H1 (cell line): ENCODE measurements at regions not wholly inside any gene's neighbourhood (a gene's known extent, or its start where the extent isn't known, plus 50 kb on each side); places are given as distances from the start of the nearest gene placed in this dataset.

Source experiments
- CTCF ChIA-PET: fragments of 300-600 bp; sonication (Branson Sonifier 250); formaldehyde crosslinking; loops from one replicate; lab custom pipeline; 2021; ENCODE audit not compliant: partially characterized antibody; lab: Charles Lee
- POLR2A ChIA-PET: fragments of 300-600 bp; sonication (Branson Sonifier 250); formaldehyde crosslinking; loops from one replicate; lab custom pipeline; 2021; ENCODE audit warnings: inconsistent platforms; ENCODE audit not compliant: partially characterized antibody; lab: Charles Lee
- DNase-seq, 2 experiments: peaks; one replicate each; pipeline versions ENCODE4 v3.0.0 to v3.0.0-alpha.2; 2010 to 2022; ENCODE audit warnings: low spot score in 2 of 2, low read depth in 1 of 2, mixed read lengths in 1 of 2
- FAIRE-seq: peaks from 2 replicates; lab custom pipeline; 2011; peaks lifted over from hg19 to GRCh38; lab: Jason Lieb, UNC
- H2AFZ ChIP-seq: 2 replicates; pipeline ENCODE4 v1.8.1; 2012; ENCODE audit warnings: low read length, inconsistent platforms
- H2AK5ac ChIP-seq: 2 replicates; pipeline ENCODE4 v1.6.1; 2013; ENCODE audit warnings: low read depth, low read length
- H2BK120ac ChIP-seq: replicated peaks from 2 replicates; pipeline ENCODE3; 2013; ENCODE audit warnings: low read depth, low read length, inconsistent platforms
- H2BK12ac ChIP-seq: 2 replicates; pipeline ENCODE4 v1.6.1; 2013; ENCODE audit warnings: low read depth, low read length
- H2BK15ac ChIP-seq: 2 replicates; pipeline ENCODE4 v1.6.1; 2013; ENCODE audit warnings: low read length
- H2BK20ac ChIP-seq: 2 replicates; pipeline ENCODE4 v1.6.1; 2013; ENCODE audit warnings: low read length
- H2BK5ac ChIP-seq: 2 replicates; pipeline ENCODE4 v1.6.1; 2013; ENCODE audit warnings: low read depth, low read length
- H3K14ac ChIP-seq: 2 replicates; pipeline ENCODE4 v1.6.1; 2013; ENCODE audit warnings: inconsistent platforms; ENCODE audit not compliant: insufficient read length
- H3K18ac ChIP-seq: 2 replicates; pipeline ENCODE4 v1.6.1; 2013; ENCODE audit warnings: low read length; ENCODE audit errors: extremely low read depth
- H3K23ac ChIP-seq: 2 replicates; pipeline ENCODE4 v1.6.1; 2013; ENCODE audit warnings: inconsistent platforms; ENCODE audit not compliant: insufficient read length
- H3K23me2 ChIP-seq: 2 replicates; pipeline ENCODE4 v1.6.1; 2013; ENCODE audit warnings: low read depth, low read length
- H3K27ac ChIP-seq: 2 replicates; pipeline ENCODE4 v1.6.1; 2011; ENCODE audit warnings: low read depth, low read length, inconsistent platforms
- H3K27me3 ChIP-seq, 4 experiments: replicated peaks in 1 of 4; 1 replicate in 1 of 4; 2 replicates in 3 of 4; pipeline versions ENCODE4 v1.6.1 to v1.8.1; 2011 to 2013; ENCODE audit warnings: low read length in 3 of 4, mild to moderate bottlenecking in 3 of 4, inconsistent platforms in 2 of 4, mixed read lengths in 2 of 4, moderate library complexity in 1 of 4; ENCODE audit not compliant: control insufficient read depth in 3 of 4, insufficient read depth in 3 of 4; ENCODE audit errors: extremely low read depth in 1 of 4
- H3K36me3 ChIP-seq, 4 experiments: 2 replicates each; pipeline versions ENCODE4 v1.6.1 to v1.8.1; 2011 to 2013; ENCODE audit warnings: mild to moderate bottlenecking in 4 of 4, low read length in 3 of 4, moderate library complexity in 2 of 4, control low read depth in 1 of 4, inconsistent platforms in 1 of 4; ENCODE audit not compliant: insufficient read depth in 4 of 4, control insufficient read depth in 2 of 4
- H3K4ac ChIP-seq: replicated peaks from 2 replicates; pipeline ENCODE3; 2013; ENCODE audit warnings: low read length, low read depth, mixed read lengths, inconsistent platforms; ENCODE audit not compliant: insufficient read length
- H3K4me1 ChIP-seq, 4 experiments: replicated peaks in 1 of 4; 1 replicate in 1 of 4; 2 replicates in 3 of 4; pipeline versions ENCODE4 v1.6.1 to v1.8.1; 2011 to 2013; ENCODE audit warnings: low read length in 3 of 4, inconsistent platforms in 2 of 4, mixed read lengths in 1 of 4; ENCODE audit not compliant: insufficient read depth in 4 of 4, control insufficient read depth in 3 of 4
- H3K4me2 ChIP-seq, 2 experiments: 2 replicates each; pipeline versions ENCODE4 v1.6.1 to v1.8.1; 2011 to 2013; ENCODE audit warnings: low read depth in 2 of 2, low read length in 2 of 2, control low read depth in 1 of 2, inconsistent platforms in 1 of 2, mild to moderate bottlenecking in 1 of 2; ENCODE audit not compliant: insufficient read depth in 1 of 2
- H3K4me3 ChIP-seq, 4 experiments: fragments of 200-600, 300-600 bp in 1 of 4; sonication (generic), shearing (Covaris generic), sonication (Bioruptor Twin) in 1 of 4; 2 replicates each; pipeline versions ENCODE4 v1.5.1 to v1.8.1; 2011 to 2016; ENCODE audit warnings: low read length in 4 of 4, low read depth in 3 of 4, control low read depth in 2 of 4, inconsistent platforms in 2 of 4, mild to moderate bottlenecking in 2 of 4, mixed read lengths in 1 of 4, moderate library complexity in 1 of 4; ENCODE audit not compliant: insufficient read depth in 2 of 4; ENCODE audit errors: extremely low read depth in 1 of 4
- H3K56ac ChIP-seq: replicated peaks from 2 replicates; pipeline ENCODE3; 2013; ENCODE audit warnings: low read depth, mild to moderate bottlenecking, mixed read lengths, low read length, inconsistent platforms; ENCODE audit not compliant: insufficient read length
- H3K79me1 ChIP-seq: 2 replicates; pipeline ENCODE4 v1.6.1; 2013; ENCODE audit warnings: low read depth, low read length, control low read depth
- H3K79me2 ChIP-seq, 2 experiments: 2 replicates each; pipeline versions ENCODE4 v1.6.1 to v1.8.1; 2012 to 2013; ENCODE audit warnings: low read length in 2 of 2, mild to moderate bottlenecking in 2 of 2, inconsistent platforms in 1 of 2; ENCODE audit not compliant: insufficient read depth in 2 of 2, control insufficient read depth in 1 of 2
- H3K9ac ChIP-seq, 4 experiments: replicated peaks in 1 of 4; 1 replicate in 1 of 4; 2 replicates in 3 of 4; pipeline versions ENCODE4 v1.6.1 to v1.8.1; 2011 to 2013; ENCODE audit warnings: low read depth in 3 of 4, low read length in 3 of 4, control low read depth in 2 of 4, mild to moderate bottlenecking in 2 of 4, moderate library complexity in 2 of 4, inconsistent platforms in 1 of 4; ENCODE audit errors: extremely low read depth in 1 of 4
- H3K9me3 ChIP-seq, 2 experiments: 2 replicates each; pipeline versions ENCODE4 v1.6.1 to v1.8.1; 2012 to 2013; ENCODE audit warnings: mild to moderate bottlenecking in 2 of 2, moderate library complexity in 2 of 2, control low read depth in 1 of 2, inconsistent platforms in 1 of 2, low read depth in 1 of 2, low read length in 1 of 2, mixed read lengths in 1 of 2; ENCODE audit not compliant: insufficient read depth in 2 of 2
- H4K20me1 ChIP-seq, 2 experiments: replicated peaks in 1 of 2; 2 replicates each; pipeline versions ENCODE3 to v1.8.1; 2011 to 2013; ENCODE audit warnings: inconsistent platforms in 2 of 2, low read length in 2 of 2, mild to moderate bottlenecking in 1 of 2; ENCODE audit not compliant: insufficient read depth in 2 of 2, control insufficient read depth in 1 of 2
- H4K5ac ChIP-seq: 2 replicates; pipeline ENCODE4 v1.6.1; 2013; ENCODE audit warnings: low read length, low read depth, mixed read lengths, inconsistent platforms; ENCODE audit not compliant: insufficient read length
- H4K8ac ChIP-seq: 2 replicates; pipeline ENCODE4 v1.8.0; 2013; ENCODE audit warnings: mild to moderate bottlenecking, moderate library complexity, low read length, inconsistent platforms; ENCODE audit not compliant: insufficient read depth; ENCODE audit errors: extremely low read depth
- H4K91ac ChIP-seq: replicated peaks from 2 replicates; pipeline ENCODE3; 2013; ENCODE audit warnings: low read length, mixed read lengths, inconsistent platforms; ENCODE audit not compliant: insufficient read length
- BACH1 ChIP-seq: IDR thresholded peaks from 2 replicates; pipeline ENCODE4 v1.6.1; 2012; ENCODE audit warnings: low read length, improper control_type of control experiment
- CBX8 ChIP-seq: fragments of 300-800, 300-1000 bp; sonication (generic); IDR thresholded peaks from 2 replicates; pipeline ENCODE4 v1.7.1; 2016; ENCODE audit warnings: low read depth, low read length, borderline replicate concordance
- GTF2F1 ChIP-seq: IDR thresholded peaks from 2 replicates; pipeline ENCODE4 v1.6.1; 2012; ENCODE audit warnings: low read depth, low read length, improper control_type of control experiment, borderline replicate concordance
- RFX5 ChIP-seq: IDR thresholded peaks from 2 replicates; pipeline ENCODE4 v1.6.1; 2011; ENCODE audit warnings: low read depth, low read length, improper control_type of control experiment, borderline replicate concordance
- SAP30 ChIP-seq: fragments of 300-600 bp; sonication (generic); IDR thresholded peaks from 2 replicates; pipeline ENCODE4 v1.7.1; 2012; ENCODE audit warnings: low read length, moderate library complexity, mild to moderate bottlenecking, inconsistent platforms; ENCODE audit not compliant: insufficient read depth, insufficient replicate concordance
- SP1 ChIP-seq: IDR thresholded peaks from 2 replicates; pipeline ENCODE4 v1.6.1; 2011; ENCODE audit warnings: low read depth, low read length
- SP2 ChIP-seq: IDR thresholded peaks from 2 replicates; pipeline ENCODE4 v1.6.1; 2012; ENCODE audit warnings: mild to moderate bottlenecking, low read length, inconsistent platforms
- TBP ChIP-seq: IDR thresholded peaks from 2 replicates; pipeline ENCODE4 v1.6.1; 2011; ENCODE audit warnings: low read depth, low read length, improper control_type of control experiment
- ZNF274 ChIP-seq: IDR thresholded peaks from 2 replicates; pipeline ENCODE4 v1.7.0; 2012; ENCODE audit warnings: low read length, borderline replicate concordance; ENCODE audit errors: extremely low read depth
- WGBS, 2 experiments: shearing (Covaris generic) in 1 of 2; methylation state at CpG; one replicate each; pipeline versions ENCODE4 v1.1.6 to v1.1.7; 2013 to 2015; ENCODE audit warnings: low lambda C conversion rate in 2 of 2, mixed read lengths in 2 of 2, inconsistent platforms in 1 of 2, low coverage in 1 of 2, missing lambda C conversion rate in 1 of 2; ENCODE audit not compliant: insufficient replicate concordance in 2 of 2, insufficient coverage in 1 of 2, insufficient read length in 1 of 2; ENCODE audit errors: extremely low coverage in 1 of 2, missing lambda C conversion rate in 1 of 2; 5-methylcytosine and 5-hydroxymethylcytosine counted together
- TF ChIP-seq, protein P1 (sequence below): IDR thresholded peaks from 2 replicates; pipeline ENCODE4 v1.6.1; 2012; ENCODE audit warnings: inconsistent platforms

DNA sequence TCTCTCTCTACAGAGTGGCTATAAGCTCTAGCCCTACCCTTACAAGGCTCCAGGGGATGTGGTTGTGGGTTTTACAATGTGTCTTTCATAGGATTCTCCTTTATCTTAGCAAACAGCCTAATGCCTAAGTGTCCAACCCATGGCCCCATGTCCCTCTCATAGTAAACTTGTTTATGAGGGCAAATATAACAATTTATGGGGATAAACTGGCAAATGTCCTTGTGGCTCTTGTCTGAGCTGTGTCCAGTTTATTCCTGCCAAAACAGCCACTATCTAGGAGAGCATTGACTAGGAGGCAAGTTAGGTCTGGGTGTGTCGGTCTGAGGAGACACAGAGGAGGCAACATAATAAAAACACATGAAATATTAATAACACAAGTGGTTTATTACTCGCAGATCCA is 335.1 kb downstream of the IZUMO3 start:
- Histone ChIP-seq H2BK120ac (no peak overlapping the region), H2BK20ac (no peak overlapping the region), H3K36me3 (no peaks in the 10 kb centered on the region), H3K79me1 (no peaks in the 10 kb centered on the region), H3K4me2 (no peak overlapping the region), H4K20me1 (no peaks in the 10 kb centered on the region), H3K27me3 (no peaks in the 10 kb centered on the region), H4K8ac (no peak overlapping the region), H2AFZ (no peak overlapping the region), H3K79me2 (no peaks in the 10 kb centered on the region), H4K5ac (no peak overlapping the region), H4K91ac (no peak overlapping the region), H3K4me3 (no peak overlapping the region), H3K18ac (no peak overlapping the region), H3K23me2 (no peaks in the 10 kb centered on the region), H3K9me3 (0 out of 4 replicates have a peak, but pooled peaks cover 0 to 3% of the 10 kb centered on the region in 2 experiments), H2AK5ac (no peak overlapping the region), H2BK15ac (no peak overlapping the region), H2BK5ac (no peak overlapping the region), H3K23ac (no peak overlapping the region), H3K56ac (no peak overlapping the region), H3K4ac (no peak overlapping the region), H3K27ac (no peak overlapping the region), H3K9ac (no peak overlapping the region), H3K14ac (no peak overlapping the region), H2BK12ac (no peak overlapping the region), H3K4me1 (no peaks in the 10 kb centered on the region)
- WGBS, 2 experiments, result 93% methylated on average over 2 of the region's 2 CpGs; no CpG with 5 or more reads in 1 of the 2 experiments
- FAIRE-seq, result no peak
- no peak for DNase-seq
- ChIA-PET CTCF (interaction anchor here (1.0 to 1.1 kb wide), 2 partner anchors 9 to 33 kb away, joined by 3 to 4 read pairs; no protein-coding TSS in a partner anchor), POLR2A (no interaction called here)
- no peak for TF ChIP-seq CBX8
- no peak for TF ChIP-seq TBP
- TF ChIP-seq ZNF274, result no peak
- no peak for TF ChIP-seq BACH1
- TF ChIP-seq SP2, result no peak
- TF ChIP-seq SAP30, result no peak
- TF ChIP-seq, protein P1, sequence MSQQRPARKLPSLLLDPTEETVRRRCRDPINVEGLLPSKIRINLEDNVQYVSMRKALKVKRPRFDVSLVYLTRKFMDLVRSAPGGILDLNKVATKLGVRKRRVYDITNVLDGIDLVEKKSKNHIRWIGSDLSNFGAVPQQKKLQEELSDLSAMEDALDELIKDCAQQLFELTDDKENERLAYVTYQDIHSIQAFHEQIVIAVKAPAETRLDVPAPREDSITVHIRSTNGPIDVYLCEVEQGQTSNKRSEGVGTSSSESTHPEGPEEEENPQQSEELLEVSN, result no peak
- TF ChIP-seq RFX5, result no peak
- no peak for TF ChIP-seq GTF2F1
- TF ChIP-seq SP1, result no peak
